ENCODE measurements at regions not wholly inside any gene's neighbourhood (a gene's known extent, or its start where the extent isn't known, plus 50 kb on each side); places are given as distances from the start of the nearest gene placed in this dataset.

DNA sequence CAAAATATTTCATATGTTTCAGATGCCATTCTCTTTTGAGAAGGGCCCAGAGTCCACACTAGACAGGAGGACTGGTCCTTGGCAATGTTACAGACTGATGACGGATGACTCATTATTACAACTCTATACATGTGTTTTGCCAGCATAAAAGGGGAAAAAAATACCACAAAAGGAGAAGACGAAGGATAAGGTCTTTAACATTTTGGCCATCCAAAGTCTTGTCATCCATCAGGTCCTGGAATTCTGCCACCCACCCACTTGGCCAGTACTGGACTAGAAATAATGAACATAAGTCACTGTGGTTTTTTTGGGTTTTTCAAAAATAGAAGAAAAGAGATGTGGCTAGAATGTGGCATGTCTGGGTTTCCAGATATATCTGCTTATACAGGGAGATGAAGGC is 57.7 kb upstream of the BDNF start:
- DNase-seq, result no peak

DNA sequence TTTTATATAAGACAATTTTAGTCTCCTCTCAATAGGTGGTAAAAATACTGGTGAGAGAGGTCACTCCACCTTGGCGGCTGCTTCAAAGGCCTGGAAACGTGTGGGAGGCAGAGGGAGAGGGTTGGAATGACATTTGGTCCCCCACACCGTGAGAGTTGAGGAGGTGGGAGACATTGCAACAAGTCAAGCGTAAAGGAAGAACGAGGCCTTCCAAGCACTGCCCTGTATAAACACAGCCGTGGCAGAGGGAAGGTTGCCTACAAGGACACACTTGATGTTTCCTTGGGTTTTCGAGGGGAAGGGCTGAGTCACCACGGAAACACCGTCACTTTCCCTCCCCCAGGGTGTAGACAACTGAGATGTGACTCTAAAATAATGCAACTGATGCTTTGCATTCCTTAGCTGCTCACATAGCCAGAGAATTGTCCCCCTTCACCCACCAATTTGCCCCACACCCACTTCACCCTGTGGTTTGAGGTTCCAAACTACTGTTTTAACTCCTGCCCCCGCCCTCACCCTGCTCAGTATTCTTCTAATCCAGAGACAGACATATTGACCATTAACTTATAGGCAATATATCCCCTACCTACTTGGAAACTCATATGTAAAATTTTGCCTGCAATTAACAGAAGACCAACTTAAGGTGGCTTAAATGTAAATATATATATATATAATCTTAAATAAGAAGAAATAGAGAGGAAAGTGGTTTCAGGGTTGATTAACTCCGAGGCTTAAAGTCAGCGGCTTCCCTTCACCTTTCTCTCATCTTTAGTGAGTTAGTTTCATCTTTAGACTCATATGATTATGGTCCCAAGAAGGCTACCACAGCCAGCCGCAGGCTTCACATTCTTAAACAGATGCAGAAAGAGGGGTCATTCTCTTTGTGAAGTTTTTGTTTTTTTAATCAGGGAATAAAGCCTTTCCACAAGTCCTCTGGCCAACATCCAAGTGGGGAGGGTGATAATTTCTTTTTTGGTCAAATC is 54.1 kb upstream of the BDNF start:
- DNase-seq, result no peak
